Panc1 (cell line): ENCODE measurements at regions not wholly inside any gene's neighbourhood (a gene's known extent, or its start where the extent isn't known, plus 50 kb on each side); places are given as distances from the start of the nearest gene placed in this dataset.

Experiments used
- CTCF ChIP-seq: fragments of 450-650 bp; IDR thresholded peaks from 2 replicates; pipeline ENCODE4 v1.5.1; 2017; ENCODE audit warnings: mild to moderate bottlenecking
- POLR2AphosphoS5 ChIP-seq: IDR thresholded peaks from 2 replicates; pipeline ENCODE4 v1.6.1; 2012; ENCODE audit warnings: mild to moderate bottlenecking, low read depth, low read length, moderate library complexity
- REST ChIP-seq, 2 experiments: IDR thresholded peaks; 2 replicates each; pipeline ENCODE4 v1.6.1; 2011 to 2012; ENCODE audit warnings: low read depth in 2 of 2, control low read depth in 1 of 2, low read length in 1 of 2, mild to moderate bottlenecking in 1 of 2, moderate library complexity in 1 of 2; ENCODE audit not compliant: insufficient read depth in 1 of 2
- TCF7L2 ChIP-seq: IDR thresholded peaks from 2 replicates; pipeline ENCODE4 v1.6.1; 2011; ENCODE audit warnings: mild to moderate bottlenecking, low read depth, low read length, inconsistent platforms

- TF ChIP-seq CTCF (no peak), TCF7L2 (no peak), REST (IDR thresholded peaks at IDR 0.05; ENCODE audit: insufficient read depth in 1 of 2, low read depth in 2 of 2, low read length in 1 of 2) (no peak), POLR2AphosphoS5 (no peak)
These were observed 82.7 kb downstream of the IZUMO3 start for GRCh38 chr9:24462951-24463350.
